ENCODE measurements at regions not wholly inside any gene's neighbourhood (a gene's known extent, or its start where the extent isn't known, plus 50 kb on each side); places are given as distances from the start of the nearest gene placed in this dataset.
"Not testable (repeated sequence)": the region's sequence is repeated elsewhere in the genome, so short reads cannot be mapped to it uniquely, and the experiment has no call there.

DNA sequence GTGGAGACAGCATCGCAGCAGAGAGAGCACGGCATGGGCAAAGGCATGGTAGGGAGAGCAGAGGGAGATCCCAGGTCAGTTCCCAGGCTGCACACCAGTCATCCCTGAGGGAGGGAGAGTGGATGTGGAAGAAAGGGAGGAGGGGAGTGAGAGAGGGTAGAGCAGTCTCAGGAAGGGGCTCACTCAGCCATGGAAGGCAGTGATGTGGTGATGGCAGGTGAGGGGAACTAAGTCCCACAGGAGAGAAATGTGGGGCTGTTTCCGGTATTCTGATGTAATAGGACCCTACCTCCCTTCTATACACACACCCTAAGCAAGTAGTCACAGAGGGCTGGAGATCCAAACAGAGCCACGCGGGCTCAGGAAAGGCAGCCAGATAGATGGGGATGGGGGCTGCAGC, 500.3 kb upstream of the CDH11 start:
- FAIRE-seq (no peak), DNase-seq (ENCODE audit: insufficient read length, low spot score) (no peak)

GRCh38 chr16:65621640-65622039, 499.8 kb upstream of the CDH11 start:
- FAIRE-seq (no peak), DNase-seq (ENCODE audit: insufficient read length, low spot score) (no peak)

DNA sequence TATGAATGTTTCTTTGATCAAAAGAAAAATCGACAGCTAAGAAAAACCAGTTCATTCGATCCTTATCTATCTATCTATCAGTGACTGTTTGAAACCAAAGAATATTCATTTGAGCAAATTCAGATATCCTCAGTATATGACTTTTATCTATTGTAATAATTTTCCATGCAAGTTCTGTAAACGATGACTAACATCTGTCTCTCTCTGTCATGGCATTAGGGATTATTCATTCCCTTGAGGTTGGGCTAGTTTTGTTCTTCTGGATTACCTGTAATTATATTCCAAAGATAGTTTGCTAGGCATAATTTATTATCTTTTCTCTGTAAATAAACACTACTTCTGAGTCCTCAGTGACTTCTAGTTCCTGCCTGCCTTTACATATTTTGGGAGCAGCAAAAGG, 497.7 kb upstream of the CDH11 start:
- no peak for FAIRE-seq
- no peak for DNase-seq (ENCODE audit: insufficient read length, low spot score)

- no peak for FAIRE-seq
- DNase-seq (ENCODE audit: insufficient read length, low spot score) = no peak
Observed at GRCh38 chr16:65618931-65619330, 497.1 kb upstream of the CDH11 start.

- no peak for DNase-seq (ENCODE audit: insufficient read length, low spot score)
- no peak for FAIRE-seq
Observed at GRCh38 chr16:65618333-65618732, 496.5 kb upstream of the CDH11 start.

- FAIRE-seq = no peak
- DNase-seq (ENCODE audit: insufficient read length, low spot score) = no peak
Observed at GRCh38 chr16:65617421-65617820, 495.6 kb upstream of the CDH11 start.

GRCh38 chr16:65608455-65608854, 486.6 kb upstream of the CDH11 start:
- no peak for FAIRE-seq
- DNase-seq (ENCODE audit: insufficient read length, low spot score) = no peak

DNA sequence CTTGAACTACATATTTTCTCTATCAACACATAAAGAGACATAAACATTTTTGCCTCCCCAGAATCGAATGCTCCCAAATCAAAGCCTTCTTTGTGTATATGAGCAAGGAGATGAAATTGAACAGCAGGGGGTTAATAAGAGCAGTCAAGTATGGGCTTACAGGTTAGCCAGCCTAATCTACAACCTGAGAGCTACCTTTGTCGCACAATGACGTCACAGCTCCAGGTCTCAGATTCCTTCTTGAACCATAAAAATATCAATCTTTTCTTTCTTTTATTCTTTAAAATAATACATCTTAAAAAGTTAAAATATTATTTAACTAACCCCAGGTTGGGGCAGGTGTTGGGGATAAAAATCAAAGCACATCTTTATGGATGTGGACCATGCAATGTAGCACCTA, 482.9 kb upstream of the CDH11 start:
- DNase-seq (ENCODE audit: insufficient read length, low spot score) = no peak
- FAIRE-seq = no peak

- FAIRE-seq = no peak
- DNase-seq (ENCODE audit: insufficient read length, low spot score) = no peak
Observed at GRCh38 chr16:65601781-65602180, 479.9 kb upstream of the CDH11 start.

GRCh38 chr16:65600629-65601028, 478.8 kb upstream of the CDH11 start:
- DNase-seq (ENCODE audit: insufficient read length, low spot score) (no peak), FAIRE-seq (no peak)

- FAIRE-seq (no peak), DNase-seq (ENCODE audit: insufficient read length, low spot score) (no peak)
Observed at GRCh38 chr16:65600046-65600445, 478.2 kb upstream of the CDH11 start.

DNA sequence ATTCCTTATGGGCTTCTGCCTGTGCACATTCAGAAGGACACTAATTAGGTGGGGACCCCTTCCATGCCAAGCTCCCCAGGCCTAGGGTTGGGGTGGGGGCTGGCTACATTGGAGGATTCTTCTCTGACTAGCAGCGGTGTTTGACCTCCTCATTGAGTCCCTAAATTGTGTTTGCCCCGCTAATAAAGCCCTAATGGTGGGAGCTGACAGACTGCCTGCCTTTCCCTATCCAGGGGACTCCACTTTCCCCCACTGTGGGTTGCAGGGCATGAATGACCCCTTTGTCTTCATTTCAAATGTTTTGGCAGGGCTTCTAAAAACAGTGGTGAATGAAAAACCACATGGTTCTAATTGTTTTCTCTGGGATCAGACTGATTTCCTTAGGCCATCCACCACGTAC, 476.8 kb upstream of the CDH11 start:
- DNase-seq (ENCODE audit: insufficient read length, low spot score) = no peak
- no peak for FAIRE-seq

DNA sequence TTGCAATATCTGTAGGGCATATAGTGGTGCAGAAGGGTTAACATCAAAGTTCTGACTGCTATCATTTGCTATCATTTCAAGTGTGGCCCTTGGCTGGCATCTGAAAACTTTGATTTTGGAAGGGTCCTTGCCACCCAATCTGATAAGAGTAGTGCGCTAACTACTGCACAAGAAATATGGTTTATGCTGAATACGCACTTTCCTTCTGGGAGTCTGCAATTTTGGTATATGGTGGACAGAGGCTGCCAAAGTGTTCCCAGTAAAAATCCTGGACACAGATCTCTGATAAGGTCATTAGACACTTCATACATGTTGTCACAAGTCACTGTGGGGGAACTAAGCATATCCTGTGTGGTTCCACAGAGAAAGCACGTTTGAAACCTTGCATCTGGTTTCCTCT, 461.6 kb upstream of the CDH11 start:
- FAIRE-seq = no peak
- DNase-seq (ENCODE audit: insufficient read length, low spot score) = no peak

GRCh38 chr16:65579050-65579449, 457.2 kb upstream of the CDH11 start:
- FAIRE-seq = no peak
- no peak for DNase-seq (ENCODE audit: insufficient read length, low spot score)

DNA sequence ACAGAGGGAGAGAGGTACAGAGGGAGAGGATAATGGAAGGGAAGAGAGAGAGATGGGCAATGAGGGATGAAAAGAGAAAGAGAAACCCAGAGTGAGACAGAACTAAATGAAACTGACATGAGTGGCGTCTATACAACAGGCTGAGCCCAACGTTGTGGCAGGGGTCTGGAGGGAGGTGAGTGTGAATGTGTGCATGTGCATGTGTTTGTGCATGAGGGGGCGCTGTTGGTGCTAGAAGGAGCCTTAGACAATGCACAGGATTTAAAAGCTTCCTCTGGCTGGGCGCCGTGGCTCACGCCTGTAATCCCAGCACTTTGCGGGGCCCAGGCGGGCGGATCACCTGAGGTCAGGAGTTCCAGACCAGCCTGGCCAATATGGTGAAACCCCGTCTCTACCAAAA, 454.8 kb upstream of the CDH11 start:
- no peak for FAIRE-seq

DNA sequence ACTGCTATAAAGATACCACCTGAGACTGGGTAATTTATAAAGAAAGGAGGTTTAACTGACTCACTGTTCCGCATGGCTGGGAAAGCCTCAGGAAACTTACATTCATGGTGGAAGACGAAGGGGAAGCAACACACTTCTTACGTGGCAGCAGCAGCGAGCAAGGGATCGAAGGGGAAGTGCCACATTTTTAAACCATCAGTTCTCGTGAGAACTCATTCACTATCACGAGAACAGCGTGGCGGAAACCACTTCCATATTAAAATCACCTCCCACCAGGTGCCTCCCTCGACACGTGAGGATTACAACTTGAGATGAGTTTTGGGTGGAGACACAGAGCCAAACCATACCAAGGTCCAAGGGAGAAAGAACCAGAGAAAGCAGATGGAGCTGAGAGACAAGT, 454.3 kb upstream of the CDH11 start:
- FAIRE-seq = no peak
- no peak for DNase-seq (ENCODE audit: insufficient read length, low spot score)

More for the DNA sequence above, 454.8 kb upstream of the CDH11 start:
- no peak for DNase-seq (ENCODE audit: insufficient read length, low spot score)

GRCh38 chr16:65574326-65574966, 452.6 kb upstream of the CDH11 start:
- DNase-seq (ENCODE audit: insufficient read length, low spot score) (no peak), FAIRE-seq (no peak)

- no peak for DNase-seq (ENCODE audit: insufficient read length, low spot score)
- FAIRE-seq = no peak
Observed at GRCh38 chr16:65572156-65572555, 450.3 kb upstream of the CDH11 start.

GRCh38 chr16:65570261-65570660, 448.4 kb upstream of the CDH11 start:
- DNase-seq (ENCODE audit: insufficient read length, low spot score) (no peak), FAIRE-seq (no peak)

DNA sequence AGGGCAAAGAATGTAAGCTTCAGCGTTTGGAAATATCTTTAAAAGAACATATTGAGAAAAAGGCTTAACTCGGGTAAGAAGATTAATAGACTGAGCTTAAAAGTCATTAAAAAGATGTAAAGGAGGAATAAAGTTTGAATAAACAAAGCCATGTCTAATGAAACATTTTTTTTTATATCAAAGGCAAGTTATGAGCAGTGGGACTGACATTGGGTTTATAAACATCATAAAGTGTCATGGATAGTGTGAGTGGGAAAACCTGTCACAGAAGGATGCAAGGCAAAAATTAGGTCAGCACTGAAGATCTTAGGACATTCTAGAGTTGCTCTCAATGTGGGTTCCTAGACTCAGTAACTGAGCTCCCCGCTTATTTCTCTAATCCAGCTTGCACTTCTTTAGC, 438.0 kb upstream of the CDH11 start:
- DNase-seq (ENCODE audit: insufficient read length, low spot score) = no peak
- FAIRE-seq = no peak

- not testable (repeated sequence) for DNase-seq (ENCODE audit: insufficient read length, low spot score); FAIRE-seq
Observed at GRCh38 chr16:65549689-65550088, 427.8 kb upstream of the CDH11 start.

DNA sequence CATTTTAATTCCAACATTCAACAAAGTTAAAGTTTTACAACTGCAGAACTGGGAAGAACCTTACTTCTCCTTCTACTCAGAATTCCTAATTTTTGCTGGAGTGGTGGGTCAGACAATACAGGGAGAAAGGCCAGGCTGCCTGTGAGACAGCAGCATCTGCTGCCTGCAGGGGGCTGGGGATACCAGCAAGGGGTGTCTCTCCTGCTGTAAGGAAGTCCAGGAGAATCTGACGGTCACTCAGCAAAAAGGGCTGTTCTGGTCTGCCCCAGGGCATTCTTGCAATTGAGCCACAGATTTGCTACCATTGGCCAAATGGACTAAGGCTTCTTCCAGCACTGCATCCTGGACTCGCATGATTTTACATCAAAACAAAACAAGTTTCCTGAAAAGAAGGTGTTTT, 426.6 kb upstream of the CDH11 start:
- FAIRE-seq = no peak

DNA sequence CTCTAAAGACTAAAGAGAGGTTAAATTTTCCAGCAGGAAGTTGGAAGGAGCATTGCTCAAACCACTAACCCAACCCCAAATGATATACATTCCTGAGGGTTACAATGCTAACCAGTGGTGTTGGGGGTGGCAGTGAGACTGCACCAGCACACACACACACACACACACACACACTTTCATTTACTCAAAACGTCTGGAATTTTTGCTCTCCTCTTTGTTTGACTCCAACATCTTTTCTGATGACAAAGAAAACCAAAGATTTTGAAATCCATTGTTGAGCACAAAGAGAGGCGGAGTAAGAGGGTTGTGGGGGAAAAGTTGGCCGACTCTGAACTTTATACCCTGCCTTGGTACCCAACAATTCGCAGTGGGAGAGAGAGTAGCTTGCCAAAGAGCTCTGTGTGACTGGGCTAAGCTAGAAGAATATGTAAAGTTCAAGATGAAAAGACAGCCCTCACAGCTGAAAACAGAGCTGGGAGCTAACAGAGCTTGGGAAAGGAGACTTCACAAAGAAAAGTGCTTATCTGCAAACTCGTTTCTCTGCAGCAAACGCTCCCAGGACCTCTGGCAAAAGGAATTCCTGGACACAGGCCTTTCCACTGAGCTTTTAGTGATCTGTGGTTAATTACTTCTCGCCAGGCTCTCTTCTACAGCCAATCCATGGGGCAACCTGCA, 426.0 kb upstream of the CDH11 start:
- FAIRE-seq (no peak), DNase-seq (ENCODE audit: insufficient read length, low spot score) (no peak)

More for the DNA sequence above, 426.6 kb upstream of the CDH11 start:
- DNase-seq (ENCODE audit: insufficient read length, low spot score) = no peak

All from GM19239 (cell line).